ENCODE measurements at regions not wholly inside any gene's neighbourhood (a gene's known extent, or its start where the extent isn't known, plus 50 kb on each side); places are given as distances from the start of the nearest gene placed in this dataset.

GRCh38 chr6:22642254-22642653 lies 72.9 kb downstream of the HDGFL1 start (continued):
- TF ChIP-seq, protein P1, sequence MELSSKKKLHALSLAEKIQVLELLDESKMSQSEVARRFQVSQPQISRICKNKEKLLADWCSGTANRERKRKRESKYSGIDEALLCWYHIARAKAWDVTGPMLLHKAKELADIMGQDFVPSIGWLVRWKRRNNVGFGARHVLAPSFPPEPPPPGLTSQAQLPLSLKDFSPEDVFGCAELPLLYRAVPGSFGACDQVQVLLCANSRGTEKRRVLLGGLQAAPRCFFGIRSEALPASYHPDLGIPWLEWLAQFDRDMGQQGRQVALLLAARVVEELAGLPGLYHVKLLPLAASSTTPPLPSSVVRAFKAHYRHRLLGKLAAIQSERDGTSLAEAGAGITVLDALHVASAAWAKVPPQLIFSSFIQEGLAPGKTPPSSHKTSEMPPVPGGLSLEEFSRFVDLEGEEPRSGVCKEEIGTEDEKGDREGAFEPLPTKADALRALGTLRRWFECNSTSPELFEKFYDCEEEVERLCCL (CRISPR knock-in tag; IDR thresholded peaks at IDR 0.05; ENCODE audit: borderline replicate concordance): no peak
- no peak for TF ChIP-seq ATRX (CRISPR knock-in tag; IDR thresholded peaks at IDR 0.05; ENCODE audit: borderline replicate concordance)
- no peak for TF ChIP-seq STAT5B (CRISPR knock-in tag; IDR thresholded peaks at IDR 0.05)
- no peak for TF ChIP-seq ATF6 (CRISPR knock-in tag; conservative IDR thresholded peaks at IDR 0.05)
- TF ChIP-seq, protein P2, sequence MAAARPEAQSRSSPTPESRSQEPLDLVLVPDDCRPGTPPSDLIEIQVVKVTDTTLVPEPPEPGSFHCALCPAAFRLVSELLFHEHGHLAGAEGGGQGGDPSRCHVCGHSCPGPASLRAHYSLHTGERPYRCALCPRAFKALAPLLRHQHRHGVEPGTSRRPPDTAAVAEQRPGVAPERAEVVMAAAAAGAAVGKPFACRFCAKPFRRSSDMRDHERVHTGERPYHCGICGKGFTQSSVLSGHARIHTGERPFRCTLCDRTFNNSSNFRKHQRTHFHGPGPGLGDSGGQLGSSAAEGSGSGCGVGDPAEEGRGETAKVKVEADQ (CRISPR knock-in tag; IDR thresholded peaks at IDR 0.05; ENCODE audit: borderline replicate concordance): no peak
- TF ChIP-seq ZMAT3 (CRISPR knock-in tag; conservative IDR thresholded peaks at IDR 0.05): no peak

- Histone ChIP-seq H3K27me3 (ENCODE audit: control insufficient read depth in 1 of 2, insufficient read depth in 2 of 2, low read length in 2 of 2) (no peaks in the 10 kb centered on the region), H3K9me3 (ENCODE audit: low read length) (peaks cover 64% of the 10 kb centered on the region), H2AFZ (ENCODE audit: low read length) (no peak overlapping the region), H3K4me3 (replicated peaks in 1 of 3; ENCODE audit: insufficient read depth in 1 of 3, low read depth in 2 of 3, low read length in 3 of 3) (no peak overlapping the region), H4K20me1 (ENCODE audit: insufficient read depth, low read length) (no peaks in the 10 kb centered on the region), H3K4me2 (ENCODE audit: low read depth, low read length) (no peak overlapping the region), H3K27ac (ENCODE audit: extremely low read length, insufficient read depth, low read length) (no peak overlapping the region), H3K79me2 (ENCODE audit: insufficient read depth, low read length) (no peaks in the 10 kb centered on the region), H3K4me1 (ENCODE audit: insufficient read depth, low read length) (no peaks in the 10 kb centered on the region), H3K36me3 (replicated peaks in 1 of 2; ENCODE audit: control insufficient read depth in 1 of 2, insufficient read depth in 2 of 2, low read length in 2 of 2) (no peaks in the 10 kb centered on the region), H3K9ac (ENCODE audit: insufficient read depth, low read depth, low read length) (no peak overlapping the region)
- intact Hi-C loops (cut with micrococcal nuclease; ENCODE audit: unreplicated experiment): no loop called here
- ChIA-PET CTCF (ENCODE audit: low intra/inter-chr PET ratio, low total read pairs) (no interaction called here), POLR2A (no interaction called here)
- BruUV-seq (replicated peaks): no TSS peak
- WGBS (ENCODE audit: low lambda C conversion rate): 58% methylated on average over 10 of the region's 10 CpGs
- FAIRE-seq (no peak), DNase-seq (ENCODE audit: low spot score) (no peak), ATAC-seq (no peak)
- no peak for TF ChIP-seq RELA (CRISPR knock-in tag; IDR thresholded peaks at IDR 0.05)
- no peak for TF ChIP-seq PCBP1 (IDR thresholded peaks at IDR 0.05; ENCODE audit: borderline replicate concordance, low read depth, low read length)
- TF ChIP-seq ZNF101 (CRISPR knock-in tag; IDR thresholded peaks at IDR 0.05; ENCODE audit: borderline replicate concordance, low read depth): no peak
- TF ChIP-seq ATF1 (CRISPR knock-in tag; IDR thresholded peaks at IDR 0.05): no peak
- TF ChIP-seq MXD3 (CRISPR knock-in tag; IDR thresholded peaks at IDR 0.05): no peak
- TF ChIP-seq FOXK2 (IDR thresholded peaks at IDR 0.05): no peak
- TF ChIP-seq, protein P3, sequence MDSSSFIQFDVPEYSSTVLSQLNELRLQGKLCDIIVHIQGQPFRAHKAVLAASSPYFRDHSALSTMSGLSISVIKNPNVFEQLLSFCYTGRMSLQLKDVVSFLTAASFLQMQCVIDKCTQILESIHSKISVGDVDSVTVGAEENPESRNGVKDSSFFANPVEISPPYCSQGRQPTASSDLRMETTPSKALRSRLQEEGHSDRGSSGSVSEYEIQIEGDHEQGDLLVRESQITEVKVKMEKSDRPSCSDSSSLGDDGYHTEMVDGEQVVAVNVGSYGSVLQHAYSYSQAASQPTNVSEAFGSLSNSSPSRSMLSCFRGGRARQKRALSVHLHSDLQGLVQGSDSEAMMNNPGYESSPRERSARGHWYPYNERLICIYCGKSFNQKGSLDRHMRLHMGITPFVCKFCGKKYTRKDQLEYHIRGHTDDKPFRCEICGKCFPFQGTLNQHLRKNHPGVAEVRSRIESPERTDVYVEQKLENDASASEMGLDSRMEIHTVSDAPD (CRISPR knock-in tag; IDR thresholded peaks at IDR 0.05): no peak
- no peak for TF ChIP-seq ZFP36L2 (CRISPR knock-in tag; IDR thresholded peaks at IDR 0.05)
- TF ChIP-seq, protein P4, sequence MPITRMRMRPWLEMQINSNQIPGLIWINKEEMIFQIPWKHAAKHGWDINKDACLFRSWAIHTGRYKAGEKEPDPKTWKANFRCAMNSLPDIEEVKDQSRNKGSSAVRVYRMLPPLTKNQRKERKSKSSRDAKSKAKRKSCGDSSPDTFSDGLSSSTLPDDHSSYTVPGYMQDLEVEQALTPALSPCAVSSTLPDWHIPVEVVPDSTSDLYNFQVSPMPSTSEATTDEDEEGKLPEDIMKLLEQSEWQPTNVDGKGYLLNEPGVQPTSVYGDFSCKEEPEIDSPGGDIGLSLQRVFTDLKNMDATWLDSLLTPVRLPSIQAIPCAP (CRISPR knock-in tag; IDR thresholded peaks at IDR 0.05; ENCODE audit: low read depth): no peak
- TF ChIP-seq ZNF883 (CRISPR knock-in tag; IDR thresholded peaks at IDR 0.05; ENCODE audit: not compliant biosample characterization): no peak
- TF ChIP-seq, protein P2 (CRISPR knock-in tag; IDR thresholded peaks at IDR 0.05; ENCODE audit: borderline replicate concordance): no peak
- TF ChIP-seq ZNF432 (CRISPR knock-in tag; IDR thresholded peaks at IDR 0.05; ENCODE audit: borderline replicate concordance): no peak
- in situ Hi-C loops (cut with HindIII; ENCODE audit: extremely low pct_ligation_motif_present, low pct_unique_long_range_greater_than_20kb): no loop called here
These were observed 74.4 kb downstream of the HDGFL1 start for GRCh38 chr6:22643780-22644179.

Data from HepG2 (cell line).